22Rv1 (cell line): ENCODE measurements at regions not wholly inside any gene's neighbourhood (a gene's known extent, or its start where the extent isn't known, plus 50 kb on each side); places are given as distances from the start of the nearest gene placed in this dataset.

Experiments used
- ZFX ChIP-seq: fragments of 450-650 bp; IDR thresholded peaks from 2 replicates; pipeline ENCODE4 v1.6.1; 2017; ENCODE audit warnings: antibody characterized with exemption, borderline replicate concordance
- TF ChIP-seq, protein P1 (sequence below): fragments of 450-650 bp; IDR thresholded peaks from 2 replicates; pipeline ENCODE4 v1.5.1; 2017; ENCODE audit warnings: mild to moderate bottlenecking

DNA sequence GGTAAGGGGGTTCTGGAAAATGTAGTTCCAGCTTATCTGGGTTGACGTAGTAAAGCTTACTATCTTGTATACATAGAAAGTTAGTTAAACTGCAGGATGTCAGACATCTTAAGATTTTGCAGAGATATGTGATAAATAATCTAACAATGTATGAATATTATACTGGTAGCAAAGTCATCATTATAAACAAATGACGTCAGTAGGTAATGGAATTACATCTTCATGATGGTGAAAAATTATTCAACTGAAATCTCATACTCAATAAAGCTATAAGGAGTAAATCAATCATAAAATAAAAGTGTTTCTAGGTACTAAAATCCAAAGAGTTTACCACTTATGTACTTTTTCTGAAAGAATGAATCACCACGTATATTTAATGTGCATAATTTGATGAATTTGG, 217.3 kb upstream of the CDH10 start:
- TF ChIP-seq, protein P1, sequence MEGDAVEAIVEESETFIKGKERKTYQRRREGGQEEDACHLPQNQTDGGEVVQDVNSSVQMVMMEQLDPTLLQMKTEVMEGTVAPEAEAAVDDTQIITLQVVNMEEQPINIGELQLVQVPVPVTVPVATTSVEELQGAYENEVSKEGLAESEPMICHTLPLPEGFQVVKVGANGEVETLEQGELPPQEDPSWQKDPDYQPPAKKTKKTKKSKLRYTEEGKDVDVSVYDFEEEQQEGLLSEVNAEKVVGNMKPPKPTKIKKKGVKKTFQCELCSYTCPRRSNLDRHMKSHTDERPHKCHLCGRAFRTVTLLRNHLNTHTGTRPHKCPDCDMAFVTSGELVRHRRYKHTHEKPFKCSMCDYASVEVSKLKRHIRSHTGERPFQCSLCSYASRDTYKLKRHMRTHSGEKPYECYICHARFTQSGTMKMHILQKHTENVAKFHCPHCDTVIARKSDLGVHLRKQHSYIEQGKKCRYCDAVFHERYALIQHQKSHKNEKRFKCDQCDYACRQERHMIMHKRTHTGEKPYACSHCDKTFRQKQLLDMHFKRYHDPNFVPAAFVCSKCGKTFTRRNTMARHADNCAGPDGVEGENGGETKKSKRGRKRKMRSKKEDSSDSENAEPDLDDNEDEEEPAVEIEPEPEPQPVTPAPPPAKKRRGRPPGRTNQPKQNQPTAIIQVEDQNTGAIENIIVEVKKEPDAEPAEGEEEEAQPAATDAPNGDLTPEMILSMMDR, result no peak
- TF ChIP-seq ZFX, result no peak
